GM21423 (cell line): ENCODE measurements at regions not wholly inside any gene's neighbourhood (a gene's known extent, or its start where the extent isn't known, plus 50 kb on each side); places are given as distances from the start of the nearest gene placed in this dataset.

Source experiments
- ATAC-seq: cut with Tn5 transposase; IDR thresholded peaks from one replicate; pipeline ENCODE4 v1.9.1; 2021; ENCODE audit warnings: mild to moderate bottlenecking, moderate library complexity; ENCODE audit not compliant: unreplicated experiment

DNA sequence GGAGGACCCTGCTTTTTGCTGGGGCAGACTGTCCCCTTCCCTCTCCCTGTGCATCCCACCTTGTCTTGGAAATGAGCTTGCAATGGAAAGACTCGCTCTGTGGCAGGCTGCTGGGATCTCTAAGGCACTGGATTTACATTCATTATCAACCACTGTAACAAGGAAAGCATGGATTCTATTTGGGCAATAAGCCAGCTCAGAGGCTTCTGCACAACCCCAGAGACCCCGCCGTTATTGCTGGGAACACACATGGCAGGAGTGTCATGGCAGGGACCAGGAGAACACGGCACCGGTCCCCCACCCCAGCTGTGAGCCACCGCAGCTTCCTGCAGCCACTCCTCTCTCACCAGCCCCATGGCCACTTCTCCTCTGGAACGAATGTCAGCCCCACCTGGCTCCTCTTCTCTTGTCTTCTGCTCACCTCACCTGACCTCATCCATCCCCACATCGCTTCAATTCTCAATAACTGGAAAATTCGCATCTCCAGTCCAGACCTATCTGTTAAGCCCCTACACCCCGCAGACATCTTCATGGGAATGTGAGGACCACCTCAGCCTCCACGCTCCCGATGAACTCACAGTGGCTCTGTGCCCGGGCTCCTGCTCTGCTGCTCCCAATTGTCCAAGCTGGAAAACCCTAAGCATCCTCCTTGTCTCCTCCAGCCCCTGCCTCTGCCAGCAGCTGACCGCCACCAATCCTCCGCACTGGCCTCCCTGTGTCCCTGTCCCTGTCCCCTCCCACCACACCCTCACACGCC, 181.5 kb downstream of the USP12 start:
- no peak for ATAC-seq

DNA sequence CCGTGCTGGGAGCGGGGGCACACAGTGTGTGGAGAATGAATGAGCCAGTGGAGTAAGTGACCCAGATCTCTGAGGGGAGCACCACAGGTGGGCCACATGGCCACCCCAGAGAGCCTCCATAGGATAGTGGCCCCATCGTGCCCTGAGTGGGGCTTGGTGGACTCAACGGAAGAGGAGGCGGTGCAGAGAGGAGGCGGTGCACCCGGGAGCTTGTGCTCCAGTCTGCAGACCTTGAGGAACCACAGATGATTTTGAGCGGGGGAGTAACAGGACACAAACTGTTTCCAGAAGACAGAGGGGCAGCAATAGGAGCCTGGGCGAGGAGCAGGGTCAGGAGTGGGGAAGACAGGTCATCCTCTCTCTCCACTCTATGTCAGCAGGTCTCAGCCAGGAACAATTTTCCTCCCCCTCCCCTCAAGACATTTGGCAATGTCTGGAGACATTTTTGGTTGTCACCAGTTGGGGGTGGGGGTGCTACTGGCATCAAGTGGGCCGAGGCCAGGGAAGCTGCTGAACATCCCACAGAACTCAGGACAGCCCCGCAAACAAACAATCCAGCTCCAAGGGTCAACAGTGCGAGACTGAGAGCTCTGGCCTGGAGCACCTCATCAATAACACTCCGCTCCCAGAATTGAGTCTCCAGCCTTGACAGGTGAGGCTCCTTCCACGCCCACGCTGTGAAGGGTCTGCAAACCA, 182.2 kb downstream of the USP12 start:
- ATAC-seq: no peak

DNA sequence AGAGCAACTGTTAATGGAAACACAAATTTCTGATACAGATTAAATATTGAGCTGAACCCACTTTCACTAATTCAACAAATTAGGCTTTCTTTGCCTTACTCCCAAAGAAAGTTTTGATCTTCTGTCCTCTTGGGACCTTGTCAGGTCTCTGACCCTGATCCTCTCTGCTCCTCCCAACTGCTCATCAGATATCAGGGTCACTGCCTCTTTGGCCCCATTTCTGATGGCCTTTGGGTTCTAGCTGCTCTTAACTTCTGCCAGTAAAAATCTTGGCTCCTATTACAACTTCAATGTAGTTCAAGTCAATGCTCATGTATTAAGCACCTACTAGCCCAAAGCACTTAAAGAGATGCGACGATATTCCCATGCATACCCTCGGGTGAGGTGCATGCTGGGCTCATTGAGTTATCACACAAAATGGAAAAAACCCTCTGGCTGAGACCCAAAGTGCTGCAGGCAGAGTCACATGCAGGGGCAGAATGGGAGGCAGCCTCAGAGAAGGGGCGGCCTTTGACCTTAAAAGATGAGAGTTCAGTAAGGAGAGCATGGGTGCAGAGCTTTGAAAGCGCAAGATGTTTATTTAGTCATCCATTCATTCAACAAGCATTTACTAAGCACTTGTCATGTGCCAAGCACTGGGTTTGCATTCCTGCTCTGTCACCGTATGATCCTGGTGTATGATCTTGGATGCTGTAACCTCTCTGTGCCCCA, 183.4 kb downstream of the USP12 start:
- ATAC-seq: no peak

DNA sequence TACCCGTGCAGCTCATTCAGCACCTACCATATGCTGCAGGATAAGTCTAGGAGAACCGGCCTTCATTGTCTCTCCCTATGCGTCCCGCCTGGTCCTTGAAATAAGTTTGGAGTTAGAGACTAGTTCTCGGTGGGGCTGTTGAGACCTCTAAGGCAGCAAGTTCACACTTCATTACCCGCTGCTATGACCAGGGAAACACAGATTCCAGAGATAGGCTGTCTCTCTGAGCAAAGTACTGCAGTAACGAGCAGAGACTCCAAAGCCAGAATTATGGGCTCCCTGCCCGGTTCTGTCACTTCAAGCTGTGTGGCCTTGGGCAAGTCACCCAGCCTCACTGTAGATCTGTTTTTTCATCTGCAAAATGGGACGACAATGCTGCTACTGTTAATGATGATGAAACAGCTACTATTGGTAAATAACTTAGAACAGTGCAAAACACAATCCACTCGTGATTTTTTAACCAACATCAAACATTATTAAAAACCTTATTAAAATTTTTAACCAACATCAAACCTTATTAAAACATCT, 184.1 kb downstream of the USP12 start:
- no peak for ATAC-seq

DNA sequence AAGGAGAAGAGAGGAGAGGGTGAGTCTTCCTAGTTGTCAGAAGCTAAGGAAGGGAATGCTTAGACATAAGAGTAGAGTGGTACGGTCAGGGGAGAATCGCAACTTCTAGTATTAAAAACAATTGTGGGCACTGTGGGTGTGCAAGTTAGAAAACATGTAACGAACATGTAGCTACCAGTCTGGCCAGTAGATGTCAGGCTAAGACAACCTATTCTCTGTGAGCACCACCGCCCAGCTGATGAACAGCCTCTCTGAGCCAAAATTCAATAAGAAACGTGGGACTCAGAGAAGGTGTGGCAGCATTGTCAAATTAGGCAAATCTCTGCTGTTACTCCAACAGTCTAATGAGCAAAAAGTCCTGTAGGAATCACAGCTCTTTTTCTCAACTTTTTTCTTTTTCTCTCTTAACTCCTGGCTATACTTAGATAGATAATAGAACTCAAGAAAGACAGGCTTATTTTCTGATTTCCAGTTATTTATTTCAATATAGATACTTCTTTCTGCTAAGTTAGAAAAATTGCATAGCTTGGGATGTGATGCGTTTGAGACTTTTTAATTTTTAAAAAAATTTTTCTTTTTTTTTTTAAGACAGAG, 186.2 kb downstream of the USP12 start:
- peak; percentile 68 for ATAC-seq

DNA sequence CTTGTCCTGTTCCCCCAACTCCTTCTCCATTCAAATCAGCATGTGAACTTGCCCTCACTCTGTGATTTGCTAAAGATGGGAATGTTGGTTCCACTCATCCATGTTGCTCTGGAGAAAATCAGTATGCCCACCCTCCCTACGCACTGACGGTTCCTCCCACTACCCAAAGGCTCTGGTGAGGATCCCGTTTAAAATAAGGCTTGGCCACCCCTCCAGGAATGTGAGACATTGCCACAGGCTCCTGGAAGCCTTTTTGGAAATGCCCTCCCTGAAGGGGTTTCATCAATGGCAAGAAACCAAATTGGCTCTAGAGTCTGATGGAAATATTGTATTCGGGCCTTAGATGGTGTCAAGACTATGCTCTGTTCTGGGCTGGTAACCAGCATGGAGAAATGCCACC, 187.3 kb downstream of the USP12 start:
- ATAC-seq: no peak

DNA sequence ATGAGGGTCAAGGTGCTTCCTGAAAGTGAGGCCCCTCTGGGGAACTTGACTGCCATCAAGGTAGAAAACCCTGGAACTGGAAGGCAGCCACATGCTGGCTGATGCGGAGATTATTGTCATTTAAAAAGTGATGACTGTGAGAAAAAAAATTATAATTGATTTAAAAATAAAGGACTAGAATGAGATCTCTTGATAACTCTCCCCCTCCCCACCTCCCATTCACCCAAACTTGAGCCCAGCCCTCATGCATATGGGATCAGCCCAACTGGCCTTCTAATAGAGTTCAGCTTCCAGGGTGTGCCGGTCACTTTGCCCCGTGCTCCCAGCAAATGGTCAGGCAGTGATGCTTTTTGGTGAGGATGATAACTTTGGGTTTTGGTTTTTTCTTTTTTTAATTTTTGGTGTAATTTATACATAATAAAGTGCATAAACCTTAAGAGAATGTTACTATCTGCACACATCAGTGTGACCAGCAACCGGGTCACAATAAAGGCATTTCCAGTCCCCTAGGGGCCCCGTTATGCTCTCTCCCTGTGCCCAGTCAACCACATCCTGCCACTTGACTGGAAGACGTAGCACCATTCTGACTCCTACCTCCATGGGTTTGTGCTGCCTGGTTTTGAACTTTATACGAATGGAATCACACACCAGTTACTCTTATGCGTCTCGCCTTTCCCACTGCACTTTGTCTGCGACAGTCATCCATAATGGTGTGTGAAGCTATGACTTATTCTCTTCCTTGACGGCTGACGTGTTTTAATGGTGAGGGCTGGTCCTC, 187.9 kb downstream of the USP12 start:
- ATAC-seq: no peak

DNA sequence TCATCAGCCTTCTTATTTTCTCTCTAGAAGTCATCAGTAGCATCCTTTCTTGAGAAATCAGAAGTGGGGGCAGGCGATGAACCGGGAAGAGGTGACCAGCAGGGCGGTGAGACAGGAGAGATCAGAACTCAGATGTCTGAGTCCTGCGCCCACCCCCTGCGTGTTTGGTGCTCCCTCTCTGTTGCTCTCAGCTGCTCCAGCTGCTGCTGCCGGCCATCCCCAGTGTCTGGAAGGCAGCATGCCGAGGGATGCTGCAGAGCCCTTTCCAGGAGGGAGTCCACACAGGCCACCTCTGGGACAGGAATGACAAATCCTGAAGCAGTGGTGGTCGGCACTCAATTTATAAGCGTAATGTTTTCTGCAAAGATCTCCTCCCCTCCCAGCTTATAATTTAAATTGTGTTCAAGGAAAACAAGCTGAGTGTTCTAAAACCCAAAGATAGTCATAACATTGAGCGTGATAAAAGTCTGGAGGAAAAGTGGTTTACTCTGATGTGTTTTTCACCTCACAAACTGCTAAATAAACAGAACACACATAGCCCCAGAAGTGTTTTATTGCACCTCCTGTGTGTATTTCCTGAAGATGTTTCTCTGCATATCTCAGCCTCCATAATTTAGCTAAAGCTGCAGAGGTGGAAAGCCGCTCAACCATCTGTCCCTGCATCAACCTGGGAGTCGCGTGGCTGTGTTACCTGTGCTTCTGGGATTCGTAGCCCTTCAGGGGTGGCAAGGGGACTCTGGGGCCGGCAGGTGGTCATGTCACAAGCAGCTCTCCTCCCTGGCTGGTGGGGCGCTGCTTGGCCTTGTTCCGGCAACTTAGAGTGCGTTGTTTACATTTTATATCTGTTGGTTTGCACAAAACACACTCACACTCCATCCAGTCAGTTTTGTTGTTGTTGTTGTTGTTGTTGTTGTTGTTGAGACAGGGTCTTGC, 191.2 kb downstream of the USP12 start:
- ATAC-seq: no peak

DNA sequence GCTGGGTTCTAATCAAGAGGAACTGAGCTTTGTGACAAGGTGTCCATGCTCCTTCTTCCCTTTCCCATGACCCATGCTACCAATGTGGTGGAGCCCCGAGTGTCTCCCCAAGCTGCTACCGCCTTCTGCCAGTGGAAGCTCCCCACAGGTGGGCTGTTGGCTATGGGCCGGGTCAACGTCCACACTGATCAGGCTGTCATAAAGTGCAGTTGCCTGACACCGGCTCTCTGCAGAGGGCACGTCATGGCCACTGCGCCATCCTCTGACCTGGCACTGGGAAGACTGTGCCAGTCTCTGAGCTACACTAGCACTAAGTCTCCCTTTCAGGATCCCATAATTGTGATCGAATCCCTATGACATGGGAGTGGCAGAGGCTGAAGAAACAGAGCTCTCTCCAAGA, 192.3 kb downstream of the USP12 start:
- ATAC-seq: no peak

DNA sequence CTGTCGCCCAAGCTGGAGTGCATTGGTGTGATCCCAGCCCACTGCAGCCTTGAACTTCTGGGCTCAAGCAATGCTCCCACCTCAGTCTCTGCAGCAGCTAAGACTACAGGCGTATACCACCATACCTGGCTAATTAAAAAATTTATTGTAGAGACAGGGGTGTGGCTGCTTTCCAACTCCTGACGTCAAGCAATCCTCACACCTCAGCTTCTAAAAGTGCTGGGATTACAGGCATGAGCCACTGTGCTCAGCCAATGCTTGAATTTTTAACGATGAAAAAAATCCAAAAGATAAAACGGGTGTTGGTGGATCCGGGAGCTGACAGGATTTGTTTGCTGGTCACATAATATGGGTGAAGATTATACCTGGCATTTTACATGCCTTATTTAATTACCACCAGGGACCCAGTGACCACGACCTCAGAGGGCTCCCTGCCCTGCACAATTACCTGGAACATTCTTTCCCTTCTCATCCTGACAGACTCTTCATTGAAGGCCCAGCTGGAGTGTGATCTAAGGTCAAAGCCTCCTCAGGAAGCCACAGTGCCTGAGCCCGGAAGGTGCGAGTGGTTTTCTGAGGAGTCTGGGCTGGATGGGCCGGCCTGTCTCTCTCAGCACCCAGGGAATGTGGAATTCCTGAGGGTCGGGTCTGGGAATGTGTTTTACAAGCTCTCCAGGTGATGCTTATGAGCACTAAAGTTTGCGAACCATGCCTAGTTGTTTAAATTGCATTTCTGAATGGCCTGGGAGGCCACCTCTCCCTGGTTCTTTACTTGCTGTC, 193.3 kb downstream of the USP12 start:
- ATAC-seq: no peak

DNA sequence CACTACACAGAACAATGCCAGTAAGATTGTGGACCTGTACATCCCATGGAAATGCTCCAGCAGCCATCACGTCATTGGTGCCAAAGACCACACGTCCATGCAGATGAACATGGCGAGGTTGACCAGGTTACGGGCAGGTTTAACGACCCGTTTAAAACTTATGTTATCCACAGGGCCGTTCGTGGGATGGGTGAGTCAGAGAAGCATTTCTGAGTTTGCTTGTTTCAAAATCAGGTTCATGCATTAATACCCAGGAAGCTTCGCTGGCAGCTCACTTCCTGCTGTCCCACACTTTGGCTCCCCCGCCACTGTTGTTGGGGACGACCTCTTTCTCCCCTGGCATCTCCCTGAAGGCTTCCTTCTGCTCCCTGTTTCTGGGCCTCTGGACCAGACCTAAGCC, 194.1 kb downstream of the USP12 start:
- ATAC-seq: no peak

DNA sequence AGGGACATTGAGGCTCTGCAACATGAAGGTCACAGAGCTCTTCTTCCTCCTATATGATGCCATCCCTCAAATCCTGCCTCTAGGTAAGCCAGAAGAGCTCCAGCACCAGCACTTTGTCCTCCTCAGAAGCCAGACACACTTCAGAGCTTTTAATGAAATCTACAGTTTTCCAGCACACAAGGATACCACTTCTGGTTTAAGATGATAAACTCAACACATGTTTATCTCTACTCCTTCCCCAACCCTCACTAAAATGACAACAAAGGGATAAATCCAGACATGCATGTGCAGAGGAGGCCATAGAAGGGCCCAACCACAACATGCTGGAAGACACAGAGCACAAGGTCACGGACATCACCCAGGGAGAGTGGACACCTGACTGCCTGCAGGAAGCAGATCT, 195.3 kb downstream of the USP12 start:
- ATAC-seq: no peak

DNA sequence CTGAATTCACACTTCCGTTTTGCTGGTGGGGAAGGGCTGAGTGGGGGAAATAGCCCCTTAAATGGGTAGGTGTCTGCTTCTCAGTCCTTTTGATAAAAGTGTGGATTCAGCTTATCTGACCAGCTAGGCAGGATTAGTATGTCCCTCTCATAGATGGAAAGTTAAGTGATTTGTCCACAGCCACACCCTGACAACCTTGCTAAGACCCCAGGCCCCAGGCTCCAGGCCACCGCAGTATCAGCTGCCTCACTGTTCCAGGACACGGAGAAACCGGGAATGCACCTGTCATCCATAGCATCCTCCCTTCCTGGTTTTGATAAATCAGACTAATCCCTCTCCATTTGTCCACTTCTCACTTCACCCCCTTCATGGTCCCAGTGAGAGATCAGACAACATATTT, 197.7 kb downstream of the USP12 start:
- ATAC-seq: no peak

DNA sequence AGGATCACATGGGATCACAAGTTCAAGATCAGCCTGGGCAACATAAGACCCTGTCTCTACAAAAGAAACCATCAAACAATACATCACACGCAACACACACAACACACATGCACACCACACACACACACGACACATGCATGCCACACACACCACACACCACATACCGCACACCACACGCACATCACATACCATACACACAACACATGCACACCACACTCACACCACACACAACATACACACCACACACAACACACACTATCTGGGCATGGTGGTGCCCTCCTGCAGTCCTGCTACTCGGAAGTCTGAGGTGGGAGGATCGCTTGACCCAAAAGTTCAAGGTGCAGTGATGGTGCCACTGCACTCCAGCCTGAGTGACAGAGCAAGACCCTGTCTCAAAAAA, 198.3 kb downstream of the USP12 start:
- no peak for ATAC-seq

DNA sequence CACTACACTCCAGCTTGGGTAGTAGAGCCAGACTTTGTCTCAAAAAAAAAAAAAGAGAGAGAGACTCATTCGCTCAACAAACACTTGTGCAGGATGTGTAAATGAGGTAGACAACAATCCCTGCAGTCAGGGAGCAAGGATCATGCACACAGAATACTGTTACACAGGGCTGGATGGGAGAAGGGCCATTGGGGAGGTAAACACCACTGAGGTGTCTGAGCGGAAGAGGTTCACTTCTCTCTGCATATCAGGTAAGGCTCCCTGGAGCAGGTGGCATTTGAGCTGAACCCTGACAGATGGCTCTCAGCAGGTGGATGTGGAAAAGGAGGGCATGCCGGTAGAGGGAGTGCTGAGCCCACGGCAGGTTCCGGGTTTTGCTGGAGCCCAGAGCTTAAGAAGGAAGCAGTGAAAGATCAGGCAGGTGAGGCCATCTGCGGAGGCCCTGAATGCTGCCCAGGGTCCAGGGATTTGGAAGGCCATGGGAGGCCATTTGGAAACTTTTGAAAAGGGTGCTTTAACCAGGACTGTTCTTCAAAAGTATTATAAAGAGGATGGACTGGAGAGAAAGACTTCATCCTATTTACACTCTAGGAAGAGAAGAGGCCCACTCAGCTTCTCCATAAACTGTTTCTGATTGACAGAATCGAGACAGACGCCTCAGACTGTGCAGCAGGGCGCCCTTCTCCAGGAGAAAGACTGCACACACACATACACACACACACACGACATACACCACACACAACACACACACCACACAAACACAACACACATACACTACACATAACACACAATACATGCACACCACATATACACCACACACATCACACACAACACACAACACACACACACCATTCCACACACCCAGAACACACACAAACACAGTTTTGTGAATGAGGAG, 199.4 kb downstream of the USP12 start:
- ATAC-seq: peak; percentile 56

DNA sequence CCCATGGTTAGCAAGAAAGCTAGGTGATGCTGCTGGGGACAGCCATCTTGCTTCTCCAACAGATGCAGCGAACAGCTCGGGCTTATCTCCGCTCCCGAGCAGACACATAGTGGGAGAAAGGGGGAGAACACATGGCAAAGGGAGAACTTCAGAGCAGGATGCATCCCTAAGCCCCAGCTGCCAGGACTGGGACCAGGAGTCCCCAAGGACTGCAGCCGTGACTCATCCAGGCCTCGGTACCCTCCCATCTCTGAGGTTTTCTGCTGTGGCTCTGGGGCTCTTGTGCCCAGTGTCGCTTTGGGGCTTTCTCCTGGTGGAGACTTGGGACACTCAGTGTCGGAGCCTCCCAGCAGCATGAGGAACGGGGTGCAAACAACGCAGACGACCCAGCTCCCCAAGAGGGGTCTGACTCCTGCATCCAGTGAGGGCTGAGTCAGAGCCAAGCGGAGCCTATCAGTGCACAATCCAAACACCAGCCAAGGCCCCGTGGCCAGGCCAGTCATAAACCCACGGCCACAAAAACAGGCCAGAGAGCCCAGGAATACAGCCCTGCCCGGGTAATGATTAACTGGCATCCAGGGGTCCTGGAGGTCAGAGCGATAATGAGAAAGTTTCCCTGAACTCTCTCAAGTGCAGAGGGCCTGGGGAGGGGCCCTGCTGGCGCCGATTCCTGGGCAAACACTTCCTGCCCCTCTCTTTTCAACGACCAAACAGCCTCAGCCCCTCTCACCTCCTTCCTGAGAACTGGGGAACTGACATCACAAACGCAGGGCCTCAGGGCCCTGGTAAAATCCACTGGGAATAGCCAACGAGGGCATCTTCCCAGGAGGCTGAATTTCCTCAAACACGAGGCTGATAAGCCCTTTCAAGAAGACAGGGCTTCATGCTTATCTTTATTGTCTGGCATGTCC, 202.9 kb downstream of the USP12 start:
- no peak for ATAC-seq
